ENCODE measurements at regions not wholly inside any gene's neighbourhood (a gene's known extent, or its start where the extent isn't known, plus 50 kb on each side); places are given as distances from the start of the nearest gene placed in this dataset.

GRCh38 chr12:115245020-115245419 is 561.0 kb upstream of the TBX3 start:
- Histone ChIP-seq H3K27ac (no peak overlapping the region), H3K4me3 (no peak overlapping the region), H3K4me1 (no peaks in the 10 kb centered on the region), H3K36me3 (no peaks in the 10 kb centered on the region), H3K27me3 (no peaks in the 10 kb centered on the region), H3K9me3 (no peaks in the 10 kb centered on the region)
- intact Hi-C loops (cut with DNase I) = no loop called here
- TF ChIP-seq POLR2A (IDR thresholded peaks at IDR 0.05) = no peak
- TF ChIP-seq CTCF (IDR thresholded peaks at IDR 0.05) = no peak
- ATAC-seq (no peak), DNase-seq (no peak)
- 68% methylated on average over 6 of the region's 10 CpGs for WGBS (ENCODE audit: insufficient coverage, low coverage, low lambda C conversion rate, missing lambda C conversion rate)

- Histone ChIP-seq H3K36me3 (no peaks in the 10 kb centered on the region), H3K27ac (no peak overlapping the region), H3K4me1 (no peaks in the 10 kb centered on the region), H3K27me3 (no peaks in the 10 kb centered on the region), H3K9me3 (no peaks in the 10 kb centered on the region), H3K4me3 (no peak overlapping the region)
- 79% methylated on average over 2 of the region's 5 CpGs for WGBS (ENCODE audit: insufficient coverage, low coverage, low lambda C conversion rate, missing lambda C conversion rate)
- ATAC-seq (no peak), DNase-seq (no peak)
- intact Hi-C loops (cut with DNase I) = no loop called here
- TF ChIP-seq CTCF (IDR thresholded peaks at IDR 0.05) (no peak), POLR2A (IDR thresholded peaks at IDR 0.05) (no peak)
Measured at GRCh38 chr12:115243933-115244628, 560.1 kb upstream of the TBX3 start.

- 0% methylated on average over 1 of the region's 1 CpG for WGBS (ENCODE audit: insufficient coverage, low coverage, low lambda C conversion rate, missing lambda C conversion rate)
- ATAC-seq (no peak), DNase-seq (no peak)
- H3K4me1 ChIP-seq = no peaks in the 10 kb centered on the region
- no peaks in the 10 kb centered on the region for H3K9me3 ChIP-seq
- H3K36me3 ChIP-seq = no peaks in the 10 kb centered on the region
- no peaks in the 10 kb centered on the region for H3K27me3 ChIP-seq
- H3K27ac ChIP-seq = no peak overlapping the region
- H3K4me3 ChIP-seq = no peak overlapping the region
- no peak for TF ChIP-seq POLR2A (IDR thresholded peaks at IDR 0.05)
- TF ChIP-seq CTCF (IDR thresholded peaks at IDR 0.05) = no peak
- intact Hi-C loops (cut with DNase I) = no loop called here
Measured at GRCh38 chr12:115240251-115240650, 556.3 kb upstream of the TBX3 start.

- Histone ChIP-seq H3K27me3 (no peaks in the 10 kb centered on the region), H3K4me3 (no peak overlapping the region), H3K4me1 (no peaks in the 10 kb centered on the region), H3K9me3 (no peaks in the 10 kb centered on the region), H3K36me3 (no peaks in the 10 kb centered on the region), H3K27ac (no peak overlapping the region)
- intact Hi-C loops (cut with DNase I) = no loop called here
- DNase-seq (no peak), ATAC-seq (no peak)
- 64% methylated on average over 1 of the region's 1 CpG for WGBS (ENCODE audit: insufficient coverage, low coverage, low lambda C conversion rate, missing lambda C conversion rate)
- no peak for TF ChIP-seq CTCF (IDR thresholded peaks at IDR 0.05)
- no peak for TF ChIP-seq POLR2A (IDR thresholded peaks at IDR 0.05)
Measured at GRCh38 chr12:115235880-115236279, 551.9 kb upstream of the TBX3 start.
